ENCODE measurements at regions not wholly inside any gene's neighbourhood (a gene's known extent, or its start where the extent isn't known, plus 50 kb on each side); places are given as distances from the start of the nearest gene placed in this dataset.

GRCh38 chr4:148810461-148810860 lies 368.2 kb upstream of the NR3C2 start:
- DNase-seq (ENCODE audit: low spot score): no peak

DNA sequence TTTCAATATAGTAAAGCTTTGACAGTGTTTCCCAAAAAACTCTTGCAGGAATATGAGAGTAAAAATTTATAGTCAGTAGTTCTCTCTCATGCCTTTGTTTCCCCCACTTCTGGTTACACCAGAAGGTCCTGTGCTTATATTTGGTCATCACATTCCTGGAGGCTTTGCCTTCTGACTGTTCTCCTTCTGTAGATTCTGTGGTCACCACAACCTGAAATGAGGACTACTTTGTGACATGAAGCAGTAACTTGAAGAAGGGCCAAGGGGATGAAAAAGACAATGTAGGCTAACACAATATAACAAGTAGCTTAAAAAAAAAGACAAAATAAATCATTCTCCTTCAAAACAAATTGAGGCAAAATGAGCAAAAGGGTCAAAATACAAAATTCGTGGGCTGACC lies 366.2 kb upstream of the NR3C2 start:
- DNase-seq (ENCODE audit: low spot score): no peak

- DNase-seq (ENCODE audit: low spot score): no peak
Observed at GRCh38 chr4:148800940-148801339, 358.7 kb upstream of the NR3C2 start.

- no peak for DNase-seq (ENCODE audit: low spot score)
Observed at GRCh38 chr4:148800336-148800885, 358.2 kb upstream of the NR3C2 start.

GRCh38 chr4:148795156-148795864 lies 353.1 kb upstream of the NR3C2 start:
- DNase-seq (ENCODE audit: low spot score): no peak

DNA sequence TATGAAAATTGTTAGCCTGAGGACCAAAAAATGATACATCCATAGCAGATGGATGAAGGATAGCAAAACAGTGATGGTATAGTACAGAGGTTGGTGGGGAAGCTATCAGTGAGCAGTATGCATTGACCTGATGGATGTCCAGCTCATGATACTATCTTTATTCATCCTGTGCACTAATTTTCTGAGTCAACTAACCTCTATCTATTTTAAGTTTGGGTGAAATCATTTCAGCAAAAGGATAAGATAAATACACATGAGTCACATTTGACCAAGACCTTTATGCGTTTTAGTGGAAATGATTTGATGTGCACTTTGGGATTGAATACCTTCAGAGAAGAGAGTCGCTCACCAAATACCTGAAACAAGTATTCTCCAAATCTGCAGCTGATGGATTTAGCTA lies 351.0 kb upstream of the NR3C2 start:
- no peak for DNase-seq (ENCODE audit: low spot score)

GRCh38 chr4:148790691-148791090 lies 348.5 kb upstream of the NR3C2 start:
- DNase-seq (ENCODE audit: low spot score): no peak

- DNase-seq (ENCODE audit: low spot score): no peak
Observed at GRCh38 chr4:148790246-148790645, 348.0 kb upstream of the NR3C2 start.

- DNase-seq (ENCODE audit: low spot score): no peak
Observed at GRCh38 chr4:148787831-148788477, 345.7 kb upstream of the NR3C2 start.

GRCh38 chr4:148787285-148787684 lies 345.1 kb upstream of the NR3C2 start:
- no peak for DNase-seq (ENCODE audit: low spot score)

DNA sequence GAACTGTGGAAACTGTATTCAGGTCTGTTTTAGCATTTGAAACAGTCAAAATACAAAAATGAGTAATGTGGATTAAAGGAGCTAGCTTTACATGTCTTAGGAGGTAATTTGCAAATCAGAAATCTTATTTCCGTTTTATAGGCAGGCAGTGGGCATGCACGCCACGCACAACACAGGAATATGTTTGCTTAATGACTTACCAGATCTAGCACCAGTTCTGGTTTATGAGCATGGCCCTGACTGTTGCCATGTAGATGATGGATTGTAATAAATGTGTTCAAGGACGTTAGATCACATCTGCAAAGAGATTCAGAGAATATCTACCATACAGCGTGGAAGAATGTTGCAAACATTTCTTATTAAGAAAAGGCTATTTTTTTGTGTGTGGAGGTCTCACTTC lies 344.5 kb upstream of the NR3C2 start:
- no peak for DNase-seq (ENCODE audit: low spot score)

DNA sequence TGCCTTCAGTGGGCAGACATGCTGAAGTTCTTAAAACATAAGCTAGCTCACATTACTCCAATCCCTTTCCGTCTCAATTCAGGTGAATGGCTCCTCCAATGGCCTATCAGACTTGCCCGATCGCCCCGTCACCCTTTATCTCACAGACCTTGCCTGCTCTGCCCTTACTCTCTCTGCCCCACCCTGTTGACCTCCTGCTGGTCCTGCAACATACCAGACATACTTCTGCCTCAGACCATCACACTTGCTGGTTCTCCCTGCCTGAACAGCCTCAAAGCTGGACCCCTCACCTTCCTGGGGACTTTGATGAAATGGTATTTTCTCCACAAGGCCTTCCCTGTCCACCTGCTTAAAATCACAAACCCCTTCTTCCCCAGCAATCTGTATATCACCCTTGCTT lies 340.1 kb upstream of the NR3C2 start:
- no peak for DNase-seq (ENCODE audit: low spot score)

GRCh38 chr4:148780426-148781005 lies 338.3 kb upstream of the NR3C2 start:
- no peak for DNase-seq (ENCODE audit: low spot score)

GRCh38 chr4:148779771-148780170 lies 337.6 kb upstream of the NR3C2 start:
- no peak for DNase-seq (ENCODE audit: low spot score)

DNA sequence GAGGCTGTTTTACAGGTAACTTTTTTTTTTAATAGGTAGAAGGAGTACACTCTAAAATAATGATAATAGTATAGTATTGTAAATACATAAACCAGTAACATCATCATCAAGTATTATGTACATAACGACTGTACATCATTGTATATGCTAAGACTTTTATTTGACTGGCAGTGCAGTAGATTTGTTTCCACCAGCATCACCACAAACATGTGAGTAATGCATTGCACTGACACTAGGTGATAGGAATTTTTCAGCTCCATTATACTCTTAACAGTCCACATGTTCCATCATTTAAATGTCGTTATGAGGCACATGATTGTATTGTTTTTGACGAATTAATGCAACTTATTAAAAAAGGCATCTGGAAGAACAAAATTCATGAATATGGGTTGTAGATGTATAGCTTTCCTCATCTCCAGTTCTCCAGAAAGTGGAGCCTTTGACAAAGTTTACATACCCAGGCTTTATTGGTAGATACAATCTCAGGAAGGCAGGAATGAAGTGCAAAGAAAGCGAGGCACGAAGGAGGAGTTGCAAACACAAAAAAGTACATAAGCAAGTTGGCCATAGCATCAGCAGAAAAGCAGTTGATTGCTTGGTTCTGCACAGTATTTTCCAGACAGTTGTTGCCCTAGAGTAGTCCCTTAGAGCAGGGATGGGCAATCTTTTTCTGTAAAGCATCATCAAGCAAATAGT lies 336.9 kb upstream of the NR3C2 start:
- DNase-seq (ENCODE audit: low spot score): no peak

DNA sequence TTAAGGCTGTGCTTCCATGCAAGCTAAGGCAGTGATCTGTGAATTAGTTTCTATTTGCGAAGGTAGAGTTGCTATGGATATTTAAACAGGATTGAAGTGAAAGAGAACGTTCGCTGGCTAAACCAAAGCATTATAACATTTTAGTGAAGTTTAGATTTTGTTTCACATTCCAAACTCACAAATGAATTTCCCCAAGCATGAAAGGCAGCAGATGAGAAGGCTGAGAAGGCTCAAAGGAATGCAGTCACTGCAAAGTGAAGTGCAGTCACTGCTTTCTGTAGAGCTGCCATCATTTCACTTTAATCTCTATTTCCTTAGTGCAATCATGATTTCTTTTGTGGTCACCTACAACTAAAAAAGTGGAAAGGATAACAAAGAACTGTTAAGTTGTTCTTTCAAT lies 334.7 kb upstream of the NR3C2 start:
- DNase-seq (ENCODE audit: low spot score): no peak

DNA sequence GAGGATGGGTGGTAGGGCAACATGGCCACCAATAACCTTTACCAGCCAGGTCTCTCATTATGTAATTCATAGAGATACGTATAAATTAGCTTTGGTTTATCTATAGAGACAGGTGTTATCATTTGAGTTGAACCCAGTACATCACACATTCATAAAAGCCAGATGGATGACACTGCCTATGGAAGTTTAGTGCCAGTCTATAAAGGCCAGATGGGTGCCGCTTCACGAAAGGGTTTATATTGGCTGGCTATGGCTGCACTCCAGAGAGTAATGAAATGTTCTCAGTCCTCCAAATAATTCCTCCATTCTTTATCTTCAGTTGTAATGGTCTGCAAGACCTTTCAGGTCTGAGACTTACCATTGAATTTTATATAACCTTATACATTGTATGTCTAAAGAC lies 331.9 kb upstream of the NR3C2 start:
- no peak for DNase-seq (ENCODE audit: low spot score)

DNA sequence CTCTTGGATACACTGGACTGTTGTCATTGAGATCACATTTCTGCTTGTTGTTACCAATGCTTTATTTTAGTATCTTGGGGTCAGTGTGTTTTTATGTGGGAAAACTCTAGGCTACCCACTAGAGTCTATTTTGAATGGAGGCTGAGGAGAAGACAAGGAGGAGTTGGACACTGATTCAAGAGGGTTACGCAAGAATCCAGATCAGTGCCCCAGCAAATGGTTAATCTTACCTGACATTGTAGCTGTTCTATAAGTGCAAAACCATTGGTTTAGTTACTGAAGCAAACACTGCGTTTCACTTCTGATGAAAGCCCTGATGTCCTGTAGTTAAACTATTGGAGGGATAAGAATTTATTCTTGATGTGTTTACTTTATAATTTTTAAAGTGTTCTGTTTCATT lies 331.1 kb upstream of the NR3C2 start:
- no peak for DNase-seq (ENCODE audit: low spot score)

DNA sequence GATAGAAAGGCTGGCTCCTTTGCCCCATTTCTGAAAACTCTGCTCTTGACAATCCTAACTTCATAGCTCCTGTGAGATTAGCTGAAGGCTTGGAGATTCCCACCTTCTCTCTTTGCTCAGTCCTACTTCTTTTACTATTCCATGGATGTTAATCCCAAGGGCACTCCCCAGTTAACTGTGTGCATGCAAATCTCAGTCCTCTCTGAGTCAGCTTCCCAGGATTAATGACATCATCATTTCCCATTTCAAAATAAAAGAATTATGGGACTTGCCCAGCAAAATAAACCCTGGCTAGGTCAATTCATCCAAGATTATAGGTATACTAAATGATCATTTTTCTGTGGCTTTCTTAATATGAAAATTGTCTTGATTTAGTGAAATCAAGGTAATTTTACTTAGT lies 328.6 kb upstream of the NR3C2 start:
- DNase-seq (ENCODE audit: low spot score): no peak

DNA sequence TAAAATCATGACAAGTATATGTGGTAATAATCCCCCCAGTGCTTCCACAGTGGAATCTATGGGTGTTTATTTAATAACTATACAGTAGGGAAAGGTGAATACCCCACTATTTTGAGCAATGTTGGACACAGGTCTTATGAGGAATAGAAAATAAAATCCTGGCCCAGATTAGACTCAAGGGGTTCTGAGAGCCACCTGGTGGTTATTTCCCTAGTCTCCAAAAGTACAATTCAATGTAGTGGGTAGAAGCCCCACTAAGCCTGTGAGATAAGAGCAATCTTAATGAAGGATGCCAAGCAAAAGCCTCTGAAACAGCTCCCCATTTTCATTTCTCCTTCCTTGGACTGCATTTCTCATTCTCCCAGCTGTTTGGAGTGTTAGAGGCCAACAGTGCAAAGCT lies 328.2 kb upstream of the NR3C2 start:
- no peak for DNase-seq (ENCODE audit: low spot score)

DNA sequence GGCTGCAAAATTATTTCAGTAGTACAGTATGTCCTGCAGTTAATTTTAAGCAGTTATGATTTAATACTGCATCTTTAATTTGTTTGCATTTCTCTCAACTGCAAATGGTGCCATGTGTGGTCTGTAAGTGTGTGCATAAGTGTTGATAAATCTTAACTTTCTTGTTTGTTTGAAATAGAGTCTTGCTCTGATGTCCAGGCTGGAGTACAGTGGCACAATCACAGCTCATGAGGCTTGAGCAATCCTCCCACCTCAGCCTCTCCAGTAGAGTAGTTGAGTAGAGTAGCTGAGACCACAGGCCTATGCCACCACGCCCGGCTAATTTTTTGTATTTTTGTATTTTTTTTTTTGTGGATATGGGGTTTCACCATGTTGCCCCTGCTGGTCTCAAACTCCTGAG lies 322.5 kb upstream of the NR3C2 start:
- DNase-seq (ENCODE audit: low spot score): no peak

GRCh38 chr4:148757171-148757570 lies 315.0 kb upstream of the NR3C2 start:
- no peak for DNase-seq (ENCODE audit: low spot score)

GRCh38 chr4:148749403-148749802 lies 307.2 kb upstream of the NR3C2 start:
- DNase-seq (ENCODE audit: low spot score): no peak
